ENCODE measurements at regions not wholly inside any gene's neighbourhood (a gene's known extent, or its start where the extent isn't known, plus 50 kb on each side); places are given as distances from the start of the nearest gene placed in this dataset.
"Not testable (repeated sequence)": the region's sequence is repeated elsewhere in the genome, so short reads cannot be mapped to it uniquely, and the experiment has no call there.

- DNase-seq = no peak
These were observed 112.9 kb upstream of the TMEM45B start for GRCh38 chr11:129702410-129703398.

DNA sequence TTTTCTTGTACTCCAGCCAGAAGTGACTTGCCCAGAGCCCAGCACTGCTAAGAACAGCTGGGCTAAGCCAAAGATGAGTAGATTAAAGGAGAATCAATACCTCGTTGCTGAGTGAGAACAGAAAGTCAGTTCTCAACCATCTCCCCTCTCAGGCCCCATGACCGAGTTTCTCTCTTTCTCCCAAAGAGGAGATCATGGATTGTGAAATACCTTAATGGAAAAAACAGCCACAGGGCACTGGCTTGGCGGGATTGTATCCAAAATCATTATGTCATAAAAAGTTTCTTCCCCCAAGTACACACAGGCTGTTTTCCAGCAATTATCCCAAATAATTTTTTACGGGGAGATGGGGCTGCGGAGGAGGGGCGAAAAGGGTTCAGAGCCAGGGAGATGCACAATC lies 111.8 kb upstream of the TMEM45B start:
- no peak for DNase-seq

- DNase-seq = no peak
These were observed 110.8 kb upstream of the TMEM45B start for GRCh38 chr11:129704831-129705230.

DNA sequence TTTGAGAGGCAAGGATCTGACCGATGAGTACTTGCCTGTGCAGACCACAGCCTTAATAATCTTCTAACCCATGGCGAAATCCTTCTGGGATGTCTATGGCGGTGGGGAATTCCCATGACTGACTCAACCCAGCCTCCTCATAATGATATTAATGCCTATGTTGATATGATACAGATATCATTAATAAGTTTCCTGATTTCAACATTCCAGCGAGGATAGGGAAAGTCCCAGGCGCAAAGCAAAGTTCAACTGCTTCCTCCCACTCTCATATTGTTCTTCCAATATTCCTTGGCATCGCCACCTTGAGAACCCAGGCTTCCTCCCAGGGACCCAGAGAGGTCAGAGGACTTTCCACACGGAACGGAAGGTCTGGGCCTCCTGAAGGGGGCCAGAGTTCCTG lies 110.3 kb upstream of the TMEM45B start:
- DNase-seq = no peak

DNA sequence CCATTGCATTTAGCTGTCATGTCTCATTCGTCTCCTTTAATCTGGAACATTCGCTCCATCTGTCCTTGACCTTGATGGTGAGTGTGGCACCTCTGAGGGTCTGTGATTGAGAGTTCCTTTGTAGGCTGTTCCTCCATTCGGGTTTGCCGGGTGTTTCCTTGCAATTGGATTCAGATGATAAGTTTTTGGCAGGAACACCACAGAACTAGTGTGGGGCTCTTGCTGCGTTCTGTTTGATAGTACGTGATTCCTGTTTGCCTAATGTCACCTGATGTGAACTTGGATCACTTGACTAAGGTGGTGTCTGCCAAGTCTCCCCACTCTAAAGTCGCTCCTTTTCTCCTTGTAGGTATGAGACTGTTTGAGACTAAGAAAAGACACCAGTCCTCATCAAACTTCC lies 109.7 kb upstream of the TMEM45B start:
- no peak for DNase-seq

GRCh38 chr11:129709801-129710398 lies 105.7 kb upstream of the TMEM45B start:
- no peak for DNase-seq

GRCh38 chr11:129710423-129710822 lies 105.2 kb upstream of the TMEM45B start:
- no peak for DNase-seq

GRCh38 chr11:129711760-129712159 lies 103.9 kb upstream of the TMEM45B start:
- DNase-seq = no peak

DNA sequence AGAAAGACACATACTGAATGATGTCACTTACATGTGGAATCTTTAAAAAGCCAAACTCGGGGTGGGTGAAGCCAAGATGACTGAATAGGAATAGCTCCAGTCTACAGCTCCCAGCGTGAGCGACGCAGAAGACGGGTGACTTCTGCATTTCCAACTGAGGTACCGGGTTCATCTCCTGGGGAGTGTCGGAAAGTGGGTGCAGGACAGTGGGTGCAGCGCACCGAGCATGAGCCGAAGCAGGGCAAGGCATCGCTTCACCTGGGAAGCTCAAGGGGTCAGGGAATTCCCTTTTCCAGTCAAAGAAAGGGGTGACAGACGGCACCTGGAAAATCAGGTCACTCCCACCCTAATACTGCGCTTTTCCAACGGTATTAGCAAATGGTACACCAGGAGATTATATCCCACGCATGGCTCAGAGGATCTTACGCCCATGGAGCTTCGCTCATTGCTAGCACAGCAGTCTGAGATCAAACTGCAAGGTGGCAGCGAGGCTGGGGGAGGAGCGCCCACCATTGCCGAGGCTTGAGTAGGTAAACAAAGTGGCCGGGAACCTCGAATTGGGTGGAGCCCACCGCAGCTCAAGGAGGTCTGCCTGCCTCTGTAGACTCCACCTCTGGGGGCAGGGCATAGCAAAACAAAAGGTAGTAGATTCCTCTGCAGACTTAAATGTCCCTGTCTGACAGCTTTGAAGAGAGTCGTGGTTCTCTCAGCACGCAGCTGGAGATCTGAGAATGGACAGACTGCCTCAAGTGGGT lies 103.0 kb upstream of the TMEM45B start:
- DNase-seq = not testable (repeated sequence)

DNA sequence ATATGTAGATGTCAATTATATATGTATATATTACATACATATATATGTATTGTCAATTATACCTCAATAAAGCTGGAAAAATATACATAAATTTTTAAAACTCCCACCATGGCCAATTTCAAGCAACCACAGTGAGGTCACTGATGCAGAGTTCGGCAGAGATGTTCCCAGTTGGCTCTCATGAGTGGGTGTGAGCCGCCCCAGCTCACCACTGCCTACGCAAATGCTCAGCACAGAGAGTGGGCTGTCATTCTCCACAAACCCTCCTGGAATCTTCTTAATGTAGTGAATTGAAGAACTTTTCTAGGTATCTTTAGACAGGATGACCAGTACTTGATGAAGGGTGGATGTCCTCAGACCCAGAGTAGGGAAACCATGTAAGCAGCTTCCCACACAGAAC lies 96.6 kb upstream of the TMEM45B start:
- no peak for DNase-seq

DNA sequence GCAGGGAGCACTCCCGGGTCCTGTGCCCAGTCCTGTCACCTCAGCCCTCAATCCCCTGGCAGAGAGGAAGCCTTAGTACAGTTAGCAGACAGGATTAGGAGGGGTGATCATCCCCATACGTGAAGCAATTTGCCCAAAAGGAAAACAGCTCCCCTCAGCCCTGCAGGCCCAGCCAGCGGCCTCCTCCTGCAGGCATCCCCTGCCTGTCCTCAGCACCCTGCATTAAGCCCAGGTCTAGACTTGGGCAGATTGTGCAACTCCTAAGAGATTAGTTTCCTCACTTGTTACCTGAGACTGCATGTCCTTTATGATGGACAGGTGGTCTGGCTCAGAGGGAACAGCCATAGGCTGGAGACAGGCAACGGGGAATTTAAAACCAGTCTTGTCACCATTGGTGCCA lies 95.5 kb upstream of the TMEM45B start:
- no peak for DNase-seq

DNA sequence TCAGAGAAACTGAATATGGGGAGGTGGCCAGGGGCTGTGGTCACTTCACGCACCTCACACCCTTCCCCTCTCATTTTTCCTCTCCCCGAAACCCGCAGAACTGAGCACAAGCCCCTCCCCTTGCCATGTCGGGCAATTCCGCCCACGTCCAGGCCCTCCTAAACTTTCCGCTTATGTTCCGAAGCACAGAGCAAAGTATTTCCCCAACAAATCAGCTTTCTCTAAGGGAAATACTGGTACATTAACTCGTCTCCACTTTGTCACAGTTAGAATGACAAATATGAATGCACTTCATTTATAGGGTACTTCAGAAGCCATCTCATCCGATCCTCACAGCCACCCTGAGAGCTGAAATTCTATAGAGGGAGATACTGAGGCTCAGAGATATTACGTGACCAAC lies 94.7 kb upstream of the TMEM45B start:
- no peak for DNase-seq

GRCh38 chr11:129721685-129722084 lies 94.0 kb upstream of the TMEM45B start:
- no peak for DNase-seq

- no peak for DNase-seq
These were observed 93.1 kb upstream of the TMEM45B start for GRCh38 chr11:129722529-129722928.

DNA sequence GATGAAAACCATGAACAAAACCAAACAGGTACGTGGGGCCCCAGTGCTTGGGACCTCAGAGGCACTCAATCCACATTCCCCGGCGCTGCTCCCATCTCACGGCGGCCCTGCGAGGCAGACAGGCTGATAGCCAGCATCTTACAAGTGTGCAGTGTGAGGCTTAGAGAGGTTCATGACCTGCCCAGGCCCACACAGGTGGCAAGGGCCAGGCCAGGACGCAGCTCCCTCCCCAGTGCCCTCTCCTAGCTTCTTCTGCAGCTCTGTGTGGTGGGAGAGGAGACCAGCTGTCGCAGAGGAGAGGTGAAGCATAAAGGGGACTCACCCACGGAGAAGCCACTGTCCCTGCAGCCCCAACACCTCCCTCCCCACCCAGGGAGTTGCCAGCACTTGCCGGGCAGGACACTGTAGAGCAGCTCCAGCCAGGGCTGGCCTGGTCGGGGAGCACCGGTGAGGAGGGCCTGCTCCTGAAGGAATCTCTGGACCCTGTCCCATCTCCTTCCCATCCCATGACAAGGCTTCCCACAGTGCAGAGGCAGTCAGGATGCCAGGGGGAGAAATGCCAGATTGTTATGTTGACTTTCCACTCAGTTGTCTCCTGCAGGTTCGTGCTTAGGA lies 92.4 kb upstream of the TMEM45B start:
- no peak for DNase-seq

GRCh38 chr11:129723761-129724162 lies 91.9 kb upstream of the TMEM45B start:
- no peak for DNase-seq

DNA sequence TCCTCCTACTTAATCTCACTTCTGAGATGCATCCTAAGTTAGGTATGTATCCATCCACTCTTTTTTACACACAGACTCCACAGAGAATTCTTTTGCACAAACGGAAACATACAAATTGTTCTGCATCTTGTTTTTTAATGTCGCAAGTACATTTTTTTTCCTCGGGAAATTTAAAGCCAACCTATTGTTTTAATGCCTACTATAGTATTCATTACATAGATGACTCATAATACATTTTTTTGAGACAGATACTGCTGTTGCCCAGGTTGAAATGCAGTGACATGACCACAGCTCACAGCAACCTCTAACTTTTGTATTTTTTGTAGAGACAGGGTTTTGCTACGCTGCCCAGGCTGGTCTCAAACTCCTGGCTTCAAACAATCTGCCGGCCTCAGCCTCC lies 90.8 kb upstream of the TMEM45B start:
- DNase-seq = no peak

DNA sequence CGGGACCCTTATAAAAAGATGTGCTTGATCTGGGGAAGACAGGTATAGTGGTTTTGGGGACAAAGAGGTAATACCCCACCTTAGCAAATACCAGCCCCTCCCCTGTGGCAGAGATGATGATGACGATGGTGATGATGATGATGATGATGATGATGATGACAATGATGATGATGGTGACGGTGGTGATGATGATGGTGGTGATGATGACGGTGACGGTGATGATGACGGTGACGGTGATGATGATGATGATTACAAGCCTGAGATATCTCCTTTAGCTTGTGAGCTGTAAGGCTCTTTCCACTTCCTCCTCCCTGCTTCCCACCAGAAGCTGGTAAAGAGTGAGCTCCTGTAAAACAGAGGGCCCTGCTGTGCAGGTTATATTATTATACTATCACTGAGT lies 89.5 kb upstream of the TMEM45B start:
- DNase-seq = no peak

- no peak for DNase-seq
These were observed 87.1 kb upstream of the TMEM45B start for GRCh38 chr11:129728581-129728980.

- DNase-seq = no peak
These were observed 86.4 kb upstream of the TMEM45B start for GRCh38 chr11:129729216-129729615.

GRCh38 chr11:129729823-129730222 lies 85.8 kb upstream of the TMEM45B start:
- no peak for DNase-seq

GRCh38 chr11:129731316-129731715 lies 84.3 kb upstream of the TMEM45B start:
- no peak for DNase-seq

DNA sequence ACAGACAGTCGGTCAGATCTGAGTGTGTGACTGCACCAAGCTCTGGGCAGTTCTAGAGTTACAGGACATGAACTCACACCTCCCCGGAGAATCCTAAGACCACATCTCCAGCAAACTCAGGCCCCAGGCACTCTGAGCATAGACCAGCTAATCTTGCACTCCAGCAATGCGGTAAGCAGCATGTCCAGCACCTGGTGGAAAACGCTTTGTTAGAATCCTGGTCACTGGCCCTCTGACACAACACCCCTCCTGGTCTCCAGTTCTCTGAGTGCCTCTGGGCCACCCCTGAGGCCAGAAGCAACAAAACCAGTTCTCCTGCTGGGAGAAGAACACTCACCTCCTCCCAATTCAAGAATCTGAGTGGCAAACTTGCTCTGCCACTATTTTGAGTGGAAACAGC lies 82.7 kb upstream of the TMEM45B start:
- DNase-seq = no peak
